NCI-H524 (cell line): ENCODE measurements at regions not wholly inside any gene's neighbourhood (a gene's known extent, or its start where the extent isn't known, plus 50 kb on each side); places are given as distances from the start of the nearest gene placed in this dataset.

Experiments
- DNase-seq, 2 experiments: peaks; one replicate each; lab custom pipeline; 2025; lab: John Stamatoyannopoulos, UW

DNA sequence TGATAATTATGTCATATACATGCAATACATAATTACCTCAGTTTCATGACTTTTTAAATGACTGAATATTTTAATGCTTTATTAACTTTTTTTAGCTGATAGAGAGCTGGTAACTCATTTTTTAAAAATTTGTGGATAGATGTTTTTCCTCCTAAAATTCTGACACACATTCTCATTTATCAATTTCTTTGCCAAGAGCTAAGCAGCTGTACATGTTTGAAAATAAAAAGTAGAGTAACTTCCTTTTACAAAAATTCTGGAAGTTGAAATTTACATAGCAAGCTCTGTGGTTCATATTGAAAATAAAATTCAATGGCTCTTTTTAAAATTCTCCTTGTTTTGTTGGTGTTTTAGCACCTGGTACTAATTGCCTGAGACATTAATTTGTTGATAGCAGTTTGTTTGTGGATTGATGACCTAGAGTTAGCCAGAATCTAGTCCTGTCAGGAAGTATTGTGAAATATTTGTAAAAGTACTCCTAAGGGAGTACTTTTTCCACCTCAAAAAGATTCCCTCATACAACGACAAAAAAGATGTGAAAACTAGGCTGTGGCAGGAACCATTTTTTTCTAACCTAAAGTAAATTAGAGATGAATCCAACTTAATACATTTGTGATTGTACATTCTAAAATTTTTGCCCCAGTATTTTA lies 621.8 kb downstream of the BCKDHB start:
- DNase-seq = no peak

DNA sequence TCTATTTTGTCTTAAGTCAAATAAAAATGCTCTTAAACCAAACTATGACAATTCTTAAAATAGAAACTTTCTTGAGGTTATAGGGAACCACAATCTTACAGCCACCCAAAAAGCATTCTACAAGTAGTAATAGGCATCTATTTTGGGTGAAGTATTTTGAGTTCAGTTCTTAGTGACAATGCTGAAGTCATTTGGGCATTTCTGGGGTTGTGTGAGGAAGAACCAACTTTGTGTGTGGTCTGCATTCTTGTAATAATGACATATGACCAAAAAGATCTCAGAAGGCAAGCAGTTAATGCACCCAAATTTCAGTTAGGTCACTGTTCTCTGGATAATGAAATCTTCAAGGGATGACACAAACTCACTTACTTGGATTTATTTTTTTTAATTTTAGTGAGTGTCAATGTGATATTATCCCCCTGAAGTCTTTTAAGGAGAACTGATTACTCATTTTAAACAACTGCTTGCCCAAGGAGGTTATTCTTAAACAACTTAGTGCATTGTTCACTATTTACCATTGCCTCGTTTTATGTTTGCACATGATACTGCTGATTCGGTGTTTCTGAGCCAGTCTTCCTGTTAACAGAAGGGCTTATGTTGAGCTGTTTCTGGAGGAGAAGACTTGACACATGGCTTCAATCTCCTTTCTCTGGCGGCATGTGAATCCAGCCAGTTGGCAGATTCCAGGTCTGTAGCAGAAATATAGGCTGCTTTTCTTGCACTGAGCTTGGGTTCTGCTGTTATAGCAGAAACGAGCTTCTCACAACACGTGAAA lies 618.9 kb downstream of the BCKDHB start:
- no peak for DNase-seq

DNA sequence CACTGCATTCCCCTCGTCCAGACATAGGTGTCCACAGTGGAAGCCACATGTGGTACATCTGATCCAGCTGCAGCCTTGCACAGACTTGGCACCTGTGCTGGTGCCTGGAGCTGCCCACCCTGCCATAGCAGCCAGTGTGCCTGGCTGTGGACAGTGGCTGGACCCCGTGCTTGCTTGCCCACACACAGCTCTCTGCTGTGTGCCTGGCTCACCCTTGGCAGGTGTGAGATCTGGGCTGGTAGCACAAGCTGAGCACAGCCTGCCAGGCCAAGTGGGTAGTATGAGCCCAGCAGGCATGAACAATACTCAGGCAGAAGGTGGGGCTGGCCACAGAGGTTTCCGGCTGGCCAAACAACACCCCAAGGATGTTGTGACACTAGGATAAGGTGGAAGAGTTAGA lies 614.4 kb downstream of the BCKDHB start:
- DNase-seq = no peak

DNA sequence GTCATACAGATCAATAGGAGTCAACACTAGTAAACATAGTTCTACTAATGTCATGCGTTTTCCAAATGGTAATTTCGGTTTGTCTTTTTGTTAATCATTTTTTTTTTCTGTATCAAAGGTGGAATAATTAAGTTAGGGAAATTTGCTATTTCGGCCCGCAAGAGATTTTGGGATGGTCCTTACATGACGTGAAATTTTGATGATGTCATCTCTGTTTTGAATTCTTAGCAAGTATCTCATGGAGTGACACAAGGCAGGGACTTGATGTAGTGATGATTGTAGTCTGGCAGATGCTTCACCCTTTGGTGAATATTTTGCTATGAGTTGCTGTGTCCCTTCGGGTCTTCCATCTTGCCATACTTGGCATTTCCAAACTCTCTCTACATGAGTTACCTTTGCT lies 608.0 kb downstream of the BCKDHB start:
- no peak for DNase-seq

DNA sequence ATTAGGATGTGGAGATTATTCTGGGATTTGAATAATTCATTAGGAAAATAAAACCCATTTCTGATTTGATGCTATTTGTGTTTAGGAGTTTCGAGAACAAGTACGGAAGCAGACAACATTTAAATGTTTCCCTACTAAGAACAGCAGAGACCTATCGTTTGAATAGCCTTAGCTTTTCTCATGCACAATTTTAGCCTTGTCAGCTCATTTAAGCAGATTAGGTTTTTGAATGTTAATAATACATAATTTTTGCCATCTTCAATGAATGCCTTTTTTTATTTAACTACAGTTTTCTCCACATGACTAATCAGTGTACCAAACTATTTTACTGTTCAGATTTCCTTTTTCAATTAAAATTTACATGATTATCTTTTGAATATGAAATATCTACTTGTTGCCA lies 592.0 kb downstream of the BCKDHB start:
- no peak for DNase-seq

DNA sequence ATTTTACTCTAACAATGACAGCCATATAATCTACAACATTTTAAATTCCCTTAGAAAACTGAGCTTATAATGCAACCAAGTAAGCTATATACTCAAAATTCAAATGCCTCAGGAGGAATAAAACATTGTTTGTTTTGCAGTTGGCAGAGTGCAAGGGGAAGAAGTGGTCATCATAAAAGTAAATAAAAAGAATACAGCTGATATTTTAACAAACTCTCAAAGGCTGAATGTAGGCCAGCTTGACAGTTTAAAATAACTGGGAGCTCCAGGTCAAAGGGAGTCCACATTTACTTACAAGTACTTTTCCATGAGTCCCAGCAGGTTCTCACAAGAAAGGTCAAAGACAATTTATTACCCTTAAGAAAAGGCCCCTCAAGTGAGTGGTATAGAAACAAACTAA lies 589.8 kb downstream of the BCKDHB start:
- DNase-seq = no peak

DNA sequence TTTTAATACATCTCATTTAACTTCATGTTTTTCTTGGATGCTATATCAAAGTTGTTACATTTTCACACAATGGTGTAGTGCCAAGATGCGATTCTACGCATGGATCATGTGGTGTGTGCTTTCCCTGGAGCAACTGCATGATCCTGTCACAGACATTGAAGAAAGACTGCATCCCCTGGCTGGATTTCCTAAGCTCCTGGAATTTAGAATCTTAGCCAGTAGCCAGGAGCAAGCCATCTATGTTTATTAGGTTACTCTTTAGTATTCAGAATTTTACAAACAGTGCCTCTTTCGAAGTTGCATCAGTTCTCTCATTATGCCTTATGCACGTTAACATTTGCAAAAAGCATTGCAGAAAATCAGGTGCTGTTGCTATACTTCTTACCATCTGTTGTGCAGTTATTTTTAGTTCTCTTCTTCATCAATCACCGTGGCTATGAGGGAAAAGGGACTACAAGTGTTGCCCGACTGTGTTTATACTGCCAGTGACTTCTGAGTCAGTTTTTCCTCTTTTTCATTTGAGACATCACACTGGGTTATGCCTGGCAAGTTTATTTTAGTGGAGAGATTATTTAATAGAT lies 584.2 kb downstream of the BCKDHB start:
- peak in 1 of 2 experiments; percentile 37 for DNase-seq

DNA sequence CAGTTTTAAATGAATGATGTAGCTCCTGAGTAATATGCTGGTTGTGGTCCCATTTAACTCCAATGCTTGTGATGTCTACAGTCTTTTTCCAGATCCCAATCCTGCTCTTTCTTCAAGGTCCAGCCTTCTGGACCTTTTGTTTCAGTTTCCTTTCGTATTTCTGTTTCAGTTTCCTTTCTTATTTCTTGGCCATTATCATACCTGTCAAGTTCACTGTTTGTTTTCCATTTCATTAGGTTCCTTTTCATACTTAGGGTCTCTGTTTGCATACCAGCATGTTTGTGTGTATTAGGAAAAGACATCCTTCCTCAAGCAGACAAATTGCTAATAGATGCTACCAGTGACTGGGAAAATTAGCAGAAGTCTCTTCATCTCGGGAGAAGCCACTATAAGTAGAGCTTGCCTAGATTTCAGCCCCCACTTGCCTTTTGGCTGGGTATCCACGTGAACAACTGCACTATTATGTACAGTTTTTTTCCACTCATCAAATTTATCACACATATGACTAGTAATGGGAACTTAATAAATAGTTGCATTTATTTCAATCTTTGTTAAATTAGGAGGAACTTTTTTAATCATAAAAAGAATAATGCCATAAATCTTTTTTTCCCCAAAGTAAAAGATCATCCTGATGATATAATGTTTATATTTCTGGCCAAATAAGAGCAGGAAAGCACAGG lies 583.4 kb downstream of the BCKDHB start:
- no peak for DNase-seq

DNA sequence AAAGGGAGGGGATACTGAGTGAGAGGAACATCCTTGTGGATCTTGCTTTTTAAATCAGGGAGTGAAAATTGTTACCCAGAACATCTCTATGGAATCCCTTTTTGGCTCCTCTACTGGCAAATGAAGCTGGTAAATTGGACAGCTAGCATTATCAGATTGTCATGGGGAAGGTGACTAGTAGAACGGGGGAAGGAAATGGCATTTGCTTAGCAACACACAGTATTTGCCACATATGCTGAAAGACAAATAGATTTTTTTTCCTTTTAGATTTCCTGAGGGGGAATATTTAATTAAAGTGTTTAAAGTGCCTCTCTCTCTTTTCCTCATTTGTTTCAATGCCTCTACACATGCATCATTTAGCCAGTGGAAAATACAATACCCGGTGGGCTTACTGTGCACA lies 573.5 kb downstream of the BCKDHB start:
- no peak for DNase-seq

DNA sequence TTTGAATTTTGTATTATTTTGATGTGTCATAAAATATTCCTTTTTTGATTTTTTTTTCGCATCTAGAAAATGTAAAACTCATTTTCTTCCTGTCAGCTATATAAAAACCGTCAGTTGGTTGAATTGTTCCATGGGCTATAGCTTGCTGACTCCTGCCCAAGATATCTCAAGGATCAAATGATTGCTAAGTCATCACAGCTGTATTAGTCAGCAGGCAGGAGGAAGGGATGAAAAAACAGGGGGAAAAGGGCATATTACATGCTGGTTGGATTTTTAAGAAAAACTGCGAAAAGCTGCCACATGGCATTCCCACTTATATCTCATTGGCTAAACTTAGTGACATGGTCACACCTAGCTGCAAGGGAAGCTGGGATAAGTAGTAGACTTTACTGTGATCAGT lies 569.9 kb downstream of the BCKDHB start:
- DNase-seq = no peak

DNA sequence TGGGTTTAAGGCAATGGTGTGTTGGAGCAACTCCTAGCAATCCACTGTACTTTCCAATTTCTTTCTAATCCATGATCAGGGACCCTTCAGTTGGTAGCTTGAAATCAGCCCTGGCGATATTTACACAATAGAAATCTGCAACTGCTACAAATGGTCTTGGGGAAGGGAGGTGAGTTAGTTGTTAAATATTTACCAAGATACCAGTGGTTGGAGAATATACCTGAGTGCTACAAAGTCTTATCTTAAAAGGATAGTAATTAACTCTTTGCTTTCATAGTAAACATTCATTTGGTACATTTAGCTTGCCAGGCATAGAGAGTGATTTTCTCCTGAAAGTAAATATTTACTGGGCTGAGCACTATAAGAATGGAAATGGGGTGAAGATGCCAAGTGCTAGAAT lies 568.2 kb downstream of the BCKDHB start:
- DNase-seq = no peak

DNA sequence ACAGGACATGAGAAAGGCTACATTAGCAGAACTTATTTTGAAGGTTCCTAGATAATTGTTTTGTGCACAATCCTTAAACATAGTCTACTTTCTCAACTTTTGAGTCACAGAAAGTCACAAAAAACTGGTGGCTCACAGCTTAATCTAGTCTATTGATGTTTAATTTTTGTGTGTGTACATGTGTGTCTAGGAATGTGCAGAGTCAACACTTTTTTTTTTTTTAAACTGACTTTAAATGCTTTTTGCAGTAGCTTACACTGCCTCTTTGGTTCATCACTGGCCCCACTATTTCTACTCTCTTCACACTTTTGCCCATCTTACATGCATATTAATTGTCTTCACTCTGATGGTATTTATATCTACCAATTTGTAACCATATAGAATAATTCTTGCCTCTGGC lies 566.9 kb downstream of the BCKDHB start:
- no peak for DNase-seq

DNA sequence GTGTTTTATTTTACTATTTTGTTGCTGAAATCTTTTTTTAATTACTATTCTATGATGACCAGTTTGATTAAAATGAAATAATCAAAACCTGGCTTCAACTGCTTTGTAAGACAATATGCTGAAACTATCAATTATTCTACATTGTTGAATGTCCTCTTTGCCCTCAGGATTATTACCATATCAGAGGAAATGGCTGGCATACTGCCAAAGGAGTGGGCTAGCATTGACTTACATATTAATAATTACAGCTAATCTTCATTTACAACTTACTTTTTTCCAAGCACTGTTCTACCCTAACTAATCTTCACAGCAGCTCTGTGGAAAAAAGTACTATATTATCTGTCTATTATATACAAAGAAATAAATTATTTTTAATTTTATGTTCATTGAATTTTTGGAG lies 560.5 kb downstream of the BCKDHB start:
- peak in 1 of 2 experiments; percentile 50 for DNase-seq

DNA sequence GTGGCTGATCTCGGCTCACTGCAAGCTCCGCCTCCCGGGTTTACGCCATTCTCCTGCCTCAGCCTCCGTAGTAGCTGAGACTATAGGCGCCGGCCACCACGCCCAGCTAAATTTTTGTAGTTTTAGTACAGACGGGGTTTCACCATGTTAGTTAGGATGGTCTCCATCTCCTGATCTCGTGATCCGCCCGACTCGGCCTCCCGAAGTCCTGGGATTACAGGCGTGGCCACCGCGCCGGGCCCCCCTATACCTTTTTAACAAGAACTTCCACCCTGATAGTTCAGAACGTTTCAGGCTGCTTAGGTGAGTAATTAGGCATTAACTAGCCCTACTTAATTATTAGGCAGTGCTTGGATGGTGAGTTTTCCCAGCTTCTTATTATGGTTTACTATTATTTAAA lies 552.5 kb downstream of the BCKDHB start:
- DNase-seq = no peak

DNA sequence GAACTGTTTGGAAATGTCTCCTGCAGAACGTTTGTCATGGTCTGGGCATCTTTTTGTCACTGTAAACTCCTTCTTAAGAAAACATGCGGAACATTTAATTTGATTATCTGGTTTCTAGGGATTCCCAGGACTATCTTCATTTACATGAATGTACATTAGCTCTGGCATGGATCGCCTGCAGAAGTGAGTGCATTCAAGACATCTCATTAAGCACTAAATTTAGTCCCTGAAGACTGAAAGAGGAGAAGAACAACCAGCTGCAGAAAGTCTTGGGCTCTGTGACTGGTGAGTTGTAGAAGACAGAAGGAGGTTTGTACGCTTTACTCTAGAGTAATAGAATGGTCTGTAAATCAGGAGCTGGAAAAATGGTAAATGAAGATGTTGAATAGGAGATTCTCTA lies 540.7 kb downstream of the BCKDHB start:
- DNase-seq = no peak

DNA sequence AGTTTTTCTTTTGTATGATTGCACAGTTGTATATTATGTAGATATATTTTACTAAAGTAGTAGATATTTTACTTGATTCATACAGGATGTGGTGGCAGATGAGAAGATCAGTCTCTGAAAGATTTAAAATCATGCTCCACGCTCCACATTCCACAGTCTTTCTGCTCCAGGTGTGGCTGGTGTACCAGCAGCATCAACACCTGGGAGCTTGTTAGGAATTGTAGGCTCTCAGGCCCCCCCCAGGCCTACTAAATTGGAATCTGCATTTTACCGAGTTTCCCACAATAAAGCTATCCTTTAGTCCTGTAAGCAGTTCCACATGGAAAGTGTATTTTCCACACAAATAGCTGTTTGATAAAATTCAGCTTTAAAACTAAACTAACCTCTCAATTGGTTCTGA lies 537.4 kb downstream of the BCKDHB start:
- no peak for DNase-seq

DNA sequence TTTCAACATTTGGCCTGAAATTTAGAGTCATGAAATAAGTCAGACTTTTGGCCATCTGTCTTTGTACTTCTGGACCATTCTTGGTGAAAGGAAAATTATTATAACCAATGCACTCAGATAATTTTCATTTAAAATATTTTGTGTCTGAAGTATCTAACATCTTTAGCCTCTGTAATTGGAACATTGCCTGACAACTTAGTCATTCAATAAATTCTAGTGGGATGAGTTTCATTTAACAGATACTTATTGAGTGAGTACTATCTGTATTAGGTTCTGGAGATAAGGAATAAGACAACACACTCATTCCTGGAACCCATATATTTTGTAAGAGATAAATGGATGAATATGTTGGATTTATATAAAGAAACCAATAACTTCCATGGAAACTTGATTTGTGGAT lies 536.0 kb downstream of the BCKDHB start:
- no peak for DNase-seq

DNA sequence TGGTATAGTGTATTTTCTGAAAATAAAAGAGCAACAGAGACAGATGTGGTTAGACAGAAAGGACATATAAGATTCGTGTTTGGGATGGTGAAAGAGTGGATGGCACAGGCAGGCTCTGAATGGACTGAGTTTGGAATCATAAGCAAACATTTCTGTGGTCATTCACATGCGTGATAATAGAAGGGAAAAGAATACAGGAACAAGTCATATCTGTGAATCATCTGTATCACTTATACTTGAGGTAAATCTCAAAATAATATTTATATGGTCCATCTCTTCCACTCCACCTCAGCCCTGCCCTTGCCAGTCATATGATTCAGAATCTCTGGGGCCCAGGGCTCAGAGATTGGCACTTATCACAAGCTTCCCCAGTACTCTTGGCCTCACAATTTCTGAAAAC lies 535.1 kb downstream of the BCKDHB start:
- no peak for DNase-seq

DNA sequence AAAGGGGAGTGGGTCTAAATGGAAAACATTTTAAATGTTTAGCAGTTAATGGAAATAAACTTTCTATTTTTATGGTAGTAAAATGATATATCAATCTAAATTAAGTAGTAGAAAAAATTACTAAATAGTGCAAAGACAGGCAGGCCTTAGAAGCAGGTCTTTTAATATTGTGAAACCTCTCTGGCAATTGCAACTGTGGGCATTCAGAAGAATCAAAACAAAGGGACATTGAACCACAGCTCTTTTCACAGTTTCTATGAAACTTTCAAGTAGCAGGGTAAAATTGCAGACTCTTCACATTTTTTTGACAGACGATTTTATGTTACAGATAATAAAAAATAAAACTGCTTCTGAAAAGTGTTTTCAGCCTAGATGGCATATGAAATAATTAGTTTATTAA lies 533.7 kb downstream of the BCKDHB start:
- DNase-seq = no peak

DNA sequence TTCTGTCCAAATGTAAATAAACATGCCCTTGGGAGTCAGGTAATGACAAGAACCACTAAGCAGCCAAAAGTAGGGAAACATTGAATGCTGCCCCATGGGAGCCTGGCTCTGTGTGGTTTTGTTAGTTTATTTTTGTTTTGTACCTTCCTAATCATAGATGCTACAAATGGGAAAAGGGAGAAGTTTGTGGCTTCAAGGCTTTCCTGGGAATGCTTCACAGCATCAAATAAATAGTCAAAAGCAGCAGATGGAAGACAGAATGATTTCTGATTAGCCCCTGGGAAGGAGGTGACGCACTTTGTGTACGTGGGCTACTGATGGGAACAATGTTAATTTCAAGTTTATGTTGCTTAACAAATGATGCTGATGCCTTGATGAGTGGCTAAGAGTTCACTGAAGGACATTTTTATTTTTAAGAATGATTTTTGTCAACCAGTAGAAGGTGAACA lies 532.7 kb downstream of the BCKDHB start:
- no peak for DNase-seq

DNA sequence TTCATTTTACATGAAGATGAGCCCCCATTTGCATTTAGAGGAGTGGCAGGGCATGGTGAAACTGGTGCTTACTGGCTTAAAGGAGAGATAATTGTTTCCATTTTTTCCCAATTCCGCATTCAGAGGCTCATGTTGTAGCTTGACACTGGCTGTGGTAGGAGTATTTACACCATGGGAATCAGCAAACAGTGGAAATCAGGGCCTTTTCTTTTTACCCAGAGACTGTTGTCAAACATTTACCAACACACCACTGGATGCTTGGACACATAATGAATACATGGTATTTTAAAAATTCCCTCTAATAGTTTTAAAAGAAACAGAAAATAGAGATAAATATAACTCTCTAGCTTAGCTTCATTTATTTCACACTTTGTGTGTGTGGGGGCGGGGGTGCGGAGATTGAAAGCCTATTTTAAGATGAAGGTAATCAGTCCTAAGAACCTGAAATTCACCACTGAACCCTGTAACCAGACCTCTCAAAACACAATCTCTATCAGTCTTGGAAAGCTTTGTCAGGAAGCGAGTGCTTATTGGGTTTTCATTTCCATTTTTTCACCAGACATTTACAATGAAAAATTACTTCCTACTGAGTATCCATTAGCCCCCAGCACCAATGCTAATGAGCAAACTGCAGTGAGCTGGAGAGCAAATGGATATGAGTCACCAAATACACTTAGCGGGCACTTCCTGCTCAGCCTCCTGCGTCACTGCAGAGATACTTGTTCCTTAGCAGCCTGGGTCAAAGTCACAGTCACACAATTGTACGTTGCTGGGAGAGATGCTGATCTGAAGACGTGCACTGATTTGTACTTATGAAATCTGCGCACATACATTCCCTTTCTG lies 532.0 kb downstream of the BCKDHB start:
- no peak for DNase-seq

DNA sequence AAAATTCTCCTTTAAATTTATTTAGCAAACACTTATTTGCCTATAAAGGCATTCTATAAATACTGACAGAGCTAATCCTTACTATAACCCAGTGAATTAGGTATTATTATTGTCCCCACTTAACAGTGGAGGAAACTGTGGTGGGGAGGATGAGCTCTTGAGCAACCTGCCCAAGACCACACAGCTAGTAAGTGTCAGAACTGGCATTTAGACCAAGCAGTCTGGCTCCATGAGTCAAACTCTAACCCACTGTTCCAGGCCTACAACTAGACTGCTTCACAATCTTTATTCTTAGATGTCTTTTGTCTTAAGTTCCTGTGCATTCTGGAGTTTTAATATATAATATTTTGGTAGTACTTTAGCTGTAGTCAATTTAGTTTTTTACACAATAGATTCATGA lies 530.8 kb downstream of the BCKDHB start:
- no peak for DNase-seq
